Esophagus muscularis mucosa (tissue), 4 donors: ENCODE measurements at regions not wholly inside any gene's neighbourhood (a gene's known extent, or its start where the extent isn't known, plus 50 kb on each side); places are given as distances from the start of the nearest gene placed in this dataset.

Experiments used
- CTCF ChIP-seq, 3 experiments: fragments of 200-600 bp in 2 of 3; fragments of 450-650 bp in 1 of 3; sonication (generic) in 2 of 3; IDR thresholded peaks; one replicate each; pipeline ENCODE4 v1.5.1; 2017 to 2019; ENCODE audit warnings: antibody characterized with exemption in 3 of 3, mild to moderate bottlenecking in 2 of 3, moderate library complexity in 1 of 3
- EP300 ChIP-seq: sonication (generic); formaldehyde crosslinking; IDR thresholded peaks from one replicate; pipeline ENCODE4 v1.6.1; 2017; ENCODE audit warnings: antibody characterized with exemption
- POLR2A ChIP-seq: fragments of 450-650 bp; IDR thresholded peaks from one replicate; pipeline ENCODE4 v1.6.1; 2017; ENCODE audit warnings: antibody characterized with exemption, moderate library complexity, mild to moderate bottlenecking, low read depth

DNA sequence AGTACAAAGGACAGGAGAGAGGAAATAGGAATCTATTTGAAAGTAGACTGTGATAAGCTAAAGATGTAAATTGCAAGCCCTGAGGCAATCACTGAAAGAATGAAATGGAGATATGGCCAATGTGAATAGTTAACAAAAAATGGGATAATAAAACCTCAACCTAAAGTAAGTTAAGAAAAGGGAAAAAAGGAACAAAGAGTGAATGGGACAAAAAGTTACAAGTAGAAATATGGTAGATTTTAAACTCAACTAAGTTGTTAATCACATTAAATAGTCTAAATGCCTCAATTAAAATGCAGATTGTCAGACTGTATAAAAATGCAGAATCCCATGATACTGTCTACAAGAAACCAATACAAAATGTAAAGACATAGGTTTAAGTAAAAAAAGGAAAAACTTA, 165.2 kb upstream of the RBMS1 start:
- no peak for TF ChIP-seq CTCF (IDR thresholded peaks at IDR 0.05)
- no peak for TF ChIP-seq POLR2A
- TF ChIP-seq EP300: no peak
